ENCODE measurements at regions not wholly inside any gene's neighbourhood (a gene's known extent, or its start where the extent isn't known, plus 50 kb on each side); places are given as distances from the start of the nearest gene placed in this dataset.

DNA sequence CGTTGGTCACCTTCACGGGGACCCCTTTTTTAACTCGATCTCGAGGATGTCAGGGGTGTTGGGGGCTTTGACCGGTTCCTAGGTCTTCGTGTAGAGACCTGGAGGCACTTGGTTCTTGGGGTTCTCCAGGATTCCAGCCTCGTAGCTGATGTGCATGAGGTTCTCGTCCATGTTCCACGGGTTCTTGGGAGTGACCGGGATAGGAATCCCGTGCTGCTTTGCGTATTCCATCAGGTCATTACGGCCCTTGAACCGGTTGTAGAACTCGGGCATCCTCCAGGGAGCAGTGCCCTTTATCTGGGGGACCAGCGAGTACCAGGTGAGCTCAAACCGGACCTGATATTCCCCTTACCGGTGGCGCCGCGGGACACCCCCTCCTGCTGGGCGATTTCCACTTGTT is 88.0 kb upstream of the RIPOR2 start:
- TF ChIP-seq, protein P1, sequence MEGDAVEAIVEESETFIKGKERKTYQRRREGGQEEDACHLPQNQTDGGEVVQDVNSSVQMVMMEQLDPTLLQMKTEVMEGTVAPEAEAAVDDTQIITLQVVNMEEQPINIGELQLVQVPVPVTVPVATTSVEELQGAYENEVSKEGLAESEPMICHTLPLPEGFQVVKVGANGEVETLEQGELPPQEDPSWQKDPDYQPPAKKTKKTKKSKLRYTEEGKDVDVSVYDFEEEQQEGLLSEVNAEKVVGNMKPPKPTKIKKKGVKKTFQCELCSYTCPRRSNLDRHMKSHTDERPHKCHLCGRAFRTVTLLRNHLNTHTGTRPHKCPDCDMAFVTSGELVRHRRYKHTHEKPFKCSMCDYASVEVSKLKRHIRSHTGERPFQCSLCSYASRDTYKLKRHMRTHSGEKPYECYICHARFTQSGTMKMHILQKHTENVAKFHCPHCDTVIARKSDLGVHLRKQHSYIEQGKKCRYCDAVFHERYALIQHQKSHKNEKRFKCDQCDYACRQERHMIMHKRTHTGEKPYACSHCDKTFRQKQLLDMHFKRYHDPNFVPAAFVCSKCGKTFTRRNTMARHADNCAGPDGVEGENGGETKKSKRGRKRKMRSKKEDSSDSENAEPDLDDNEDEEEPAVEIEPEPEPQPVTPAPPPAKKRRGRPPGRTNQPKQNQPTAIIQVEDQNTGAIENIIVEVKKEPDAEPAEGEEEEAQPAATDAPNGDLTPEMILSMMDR (IDR thresholded peaks at IDR 0.05) = no peak
- no peak for TF ChIP-seq POLR2A (IDR thresholded peaks at IDR 0.05)
